Stimulated activated CD8-positive, alpha-beta memory T cell treated with anti-CD3 and anti-CD28 coated beads, Interleukin-4, amount 100 ng/mL, for 48 hours (primary cell): ENCODE measurements at regions not wholly inside any gene's neighbourhood (a gene's known extent, or its start where the extent isn't known, plus 50 kb on each side); places are given as distances from the start of the nearest gene placed in this dataset.

Experiments used
- DNase-seq: peaks from one replicate; pipeline ENCODE4 v3.0.0-alpha.2; 2020

DNA sequence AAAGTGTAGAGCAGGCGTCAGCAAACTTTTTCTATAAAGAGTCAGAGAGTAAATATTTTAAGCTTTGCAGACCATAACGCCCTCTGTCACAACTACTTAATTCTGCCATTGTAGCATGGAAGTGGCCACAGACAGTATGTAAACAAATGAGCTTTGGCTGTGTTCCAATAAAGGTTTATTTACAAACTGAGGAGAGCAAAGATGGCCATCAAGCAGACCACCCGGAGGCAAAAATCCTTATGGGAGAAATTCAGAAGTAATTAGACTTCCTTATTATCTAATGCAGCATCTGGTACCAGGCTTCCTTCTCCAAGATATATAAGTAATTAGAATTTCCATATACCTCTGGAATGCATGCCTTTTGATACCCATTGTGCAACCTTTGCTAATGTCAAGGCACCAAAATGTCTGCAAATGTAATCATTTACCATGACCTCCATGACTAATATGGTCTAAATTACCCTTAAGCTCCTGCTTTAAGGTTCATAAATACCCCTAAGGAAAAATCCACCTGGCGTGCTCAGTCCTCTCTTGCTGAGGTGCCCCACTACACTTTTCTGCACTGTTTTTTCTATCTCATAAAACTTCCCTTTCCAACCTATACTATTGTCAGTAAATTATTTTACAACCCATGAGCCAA lies 377.8 kb downstream of the MATN1 start:
- DNase-seq: no peak

DNA sequence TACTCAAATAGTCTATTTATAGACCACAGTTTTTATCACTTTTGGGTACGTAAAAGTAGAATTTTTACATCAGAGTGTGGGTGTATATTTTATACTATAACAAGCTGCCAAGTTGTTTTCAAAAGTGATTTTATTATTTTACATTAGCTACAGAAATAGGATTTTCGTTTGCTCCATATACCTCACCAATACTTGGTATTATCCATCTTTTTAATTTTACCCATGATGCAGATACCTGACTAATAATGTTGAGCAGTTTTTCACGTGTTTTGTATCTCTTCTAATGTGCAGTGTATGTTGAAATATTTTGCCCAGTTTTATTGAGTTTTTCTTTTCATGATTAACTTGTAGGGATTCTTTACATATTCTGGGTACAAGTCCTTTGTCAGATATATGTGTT lies 379.8 kb downstream of the MATN1 start:
- no peak for DNase-seq

DNA sequence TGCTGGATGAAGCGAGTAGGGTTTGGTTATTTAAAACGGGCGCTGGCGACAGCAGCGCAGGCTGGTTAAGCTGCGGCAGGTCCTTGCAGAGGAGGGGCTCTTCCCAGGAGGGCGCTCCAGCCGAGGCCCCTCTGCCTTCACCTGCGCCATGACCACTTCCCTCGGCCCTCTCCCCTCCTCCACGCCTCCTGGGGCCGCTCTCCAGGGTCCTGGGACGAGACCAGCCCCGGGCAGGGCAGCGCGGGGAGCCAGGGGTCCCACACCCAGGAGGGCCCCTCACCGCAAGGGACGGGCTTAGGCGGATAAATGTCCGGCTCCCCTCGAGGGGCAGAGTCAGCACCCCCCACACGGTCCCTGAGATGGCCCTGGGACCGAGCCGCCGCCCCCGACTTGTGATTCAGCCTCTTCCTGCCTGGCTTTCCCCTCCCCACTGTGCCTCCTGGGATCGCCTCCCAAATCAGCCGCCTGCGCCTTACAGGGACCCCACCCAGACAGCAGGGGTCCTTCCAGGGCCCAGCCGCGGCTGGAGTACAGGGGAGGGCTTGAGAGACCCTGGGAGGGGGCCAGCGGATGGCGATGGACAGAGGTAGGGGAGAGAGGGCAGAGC lies 380.7 kb downstream of the MATN1 start:
- no peak for DNase-seq

DNA sequence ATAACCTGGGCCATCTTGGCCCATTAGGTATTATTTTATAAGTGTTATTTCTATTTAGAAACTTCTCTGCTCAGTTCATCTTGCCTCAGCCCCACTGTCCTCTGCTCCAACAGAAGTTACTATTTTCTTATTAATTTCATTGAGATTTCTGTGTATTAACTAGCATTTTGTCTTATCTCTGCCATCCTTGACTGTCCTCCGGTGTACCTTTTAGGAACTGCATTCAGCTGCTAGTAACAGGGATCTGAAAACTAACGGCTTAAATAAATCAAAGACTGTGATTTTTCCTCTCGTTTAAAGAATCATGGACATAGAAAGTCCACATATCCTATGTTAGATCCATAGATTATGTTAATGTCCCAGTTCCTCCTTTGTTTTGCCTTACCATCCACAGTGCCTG lies 382.5 kb downstream of the MATN1 start:
- no peak for DNase-seq

DNA sequence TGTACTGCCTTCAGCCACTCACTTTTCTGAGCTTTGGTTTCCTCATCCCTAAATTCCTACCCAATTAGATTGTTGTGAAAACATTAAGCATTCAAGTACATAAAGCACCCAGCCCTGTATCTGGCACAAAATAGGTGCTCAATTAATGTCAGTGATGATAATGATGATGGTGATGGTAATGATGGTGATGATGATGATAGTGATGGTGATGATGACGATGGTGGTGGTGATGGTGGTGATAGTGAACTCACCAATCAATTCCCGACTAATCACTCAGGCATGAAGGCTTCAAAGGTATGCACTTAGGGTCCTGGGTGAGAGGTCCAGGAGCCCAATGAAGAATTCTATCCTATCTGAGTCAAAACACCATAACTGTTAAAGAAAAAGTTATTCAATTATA lies 383.5 kb downstream of the MATN1 start:
- no peak for DNase-seq

GRCh38 chr1:30338765-30339164 lies 384.6 kb downstream of the MATN1 start:
- DNase-seq: no peak

DNA sequence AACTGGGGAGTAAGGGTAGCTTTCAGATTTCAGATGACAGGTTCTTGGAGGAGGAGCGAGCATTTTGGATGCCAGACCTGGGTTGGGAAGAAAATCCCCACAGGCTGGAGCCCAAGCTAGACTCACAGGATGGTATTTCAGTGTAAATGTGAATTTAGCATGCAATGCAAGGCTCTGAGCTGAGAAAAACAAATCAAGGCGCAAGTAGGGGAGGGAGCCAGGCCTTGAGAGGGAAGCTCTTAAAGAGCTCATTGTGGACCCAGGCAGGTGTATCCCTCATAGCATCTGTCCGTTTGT lies 386.1 kb downstream of the MATN1 start:
- DNase-seq: no peak

DNA sequence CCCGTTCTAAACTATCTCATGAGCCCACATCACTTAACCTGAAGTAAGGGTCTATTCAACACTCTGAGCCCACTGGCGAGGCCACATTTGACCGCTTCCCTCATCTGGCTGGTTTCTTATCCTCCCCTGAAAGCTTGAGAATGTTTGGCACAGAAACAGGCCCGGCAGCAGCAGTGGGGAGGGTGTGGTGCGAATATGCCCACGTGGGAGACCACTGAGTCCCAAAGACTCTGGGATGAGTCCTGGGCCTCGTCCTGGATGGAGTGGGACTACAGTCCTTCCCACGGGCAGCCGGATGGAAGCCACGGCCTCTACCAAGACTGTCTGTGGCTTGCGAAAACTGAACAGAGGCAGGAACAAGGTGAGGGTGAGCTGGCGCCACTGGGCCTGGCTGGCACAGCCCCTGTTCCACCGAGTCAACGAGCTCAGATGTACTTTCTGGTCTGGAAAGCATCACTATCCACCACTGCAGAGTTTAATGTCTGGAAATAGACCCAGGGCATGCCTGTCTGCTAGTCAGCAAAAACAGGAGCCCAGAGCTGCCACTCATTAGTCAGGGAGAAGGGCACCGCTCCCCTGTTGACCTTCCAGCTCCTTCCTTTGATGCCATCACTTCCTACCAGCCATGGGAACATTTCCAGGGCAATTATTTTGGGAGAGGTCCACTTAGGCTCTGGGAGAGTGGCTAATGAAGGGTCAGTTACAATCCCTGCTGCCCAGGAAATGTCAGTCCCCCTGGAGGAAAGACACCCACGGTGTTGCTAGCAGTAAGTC lies 386.6 kb downstream of the MATN1 start:
- DNase-seq: no peak

GRCh38 chr1:30335997-30336390 lies 387.4 kb downstream of the MATN1 start:
- DNase-seq: no peak

DNA sequence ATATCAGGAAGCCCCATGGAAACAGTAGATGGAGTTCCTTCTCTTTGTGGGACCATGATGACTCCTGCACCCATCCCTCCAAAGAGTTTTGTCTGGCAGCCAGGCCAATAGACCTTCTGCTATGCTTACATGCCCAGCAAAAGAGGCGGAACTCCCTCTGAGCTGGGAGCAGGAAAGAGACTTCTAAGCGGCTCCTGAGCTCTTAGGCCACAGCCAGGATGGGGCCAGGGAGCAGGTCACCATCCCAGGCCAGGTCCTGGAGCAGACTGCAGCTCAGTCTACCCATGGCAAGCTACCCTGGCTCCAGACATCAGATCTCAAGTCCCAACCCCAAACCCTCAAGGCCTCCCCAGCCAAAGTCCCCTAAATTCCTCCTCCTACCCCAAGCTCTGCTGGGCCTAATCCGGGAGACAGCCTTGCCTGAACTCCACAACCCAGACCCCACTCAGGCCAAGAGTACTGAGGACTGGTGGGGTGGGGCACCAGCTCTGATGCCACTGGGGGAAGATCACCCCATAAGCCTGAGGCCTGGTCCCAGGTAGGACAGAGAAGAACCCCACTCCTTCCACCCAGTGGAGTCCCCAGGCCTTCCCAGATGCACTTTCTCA lies 387.9 kb downstream of the MATN1 start:
- DNase-seq: no peak

GRCh38 chr1:30334767-30335166 lies 388.6 kb downstream of the MATN1 start:
- no peak for DNase-seq

- no peak for DNase-seq
Observed at GRCh38 chr1:30332116-30333094, 391.0 kb downstream of the MATN1 start.

- DNase-seq: no peak
Observed at GRCh38 chr1:30331415-30332065, 391.8 kb downstream of the MATN1 start.

DNA sequence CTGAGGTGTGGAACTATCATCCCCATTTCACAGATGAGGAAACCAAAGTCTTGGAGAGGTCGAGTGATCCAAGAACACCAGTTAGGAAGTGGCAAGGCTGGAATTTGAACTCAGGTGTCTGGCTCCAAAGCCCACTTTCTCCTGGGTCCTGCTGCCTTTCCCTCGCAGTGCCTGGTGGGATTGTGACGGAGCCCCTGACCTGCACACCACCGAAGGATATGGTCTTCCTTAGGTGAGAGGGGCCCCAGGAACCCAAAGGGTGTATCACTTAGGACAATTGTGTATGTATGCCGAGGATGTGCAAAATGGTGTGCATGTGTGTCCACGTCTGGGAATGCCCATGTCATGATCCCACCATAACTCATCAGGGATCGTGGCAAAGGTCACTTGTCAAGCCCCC lies 392.7 kb downstream of the MATN1 start:
- no peak for DNase-seq

DNA sequence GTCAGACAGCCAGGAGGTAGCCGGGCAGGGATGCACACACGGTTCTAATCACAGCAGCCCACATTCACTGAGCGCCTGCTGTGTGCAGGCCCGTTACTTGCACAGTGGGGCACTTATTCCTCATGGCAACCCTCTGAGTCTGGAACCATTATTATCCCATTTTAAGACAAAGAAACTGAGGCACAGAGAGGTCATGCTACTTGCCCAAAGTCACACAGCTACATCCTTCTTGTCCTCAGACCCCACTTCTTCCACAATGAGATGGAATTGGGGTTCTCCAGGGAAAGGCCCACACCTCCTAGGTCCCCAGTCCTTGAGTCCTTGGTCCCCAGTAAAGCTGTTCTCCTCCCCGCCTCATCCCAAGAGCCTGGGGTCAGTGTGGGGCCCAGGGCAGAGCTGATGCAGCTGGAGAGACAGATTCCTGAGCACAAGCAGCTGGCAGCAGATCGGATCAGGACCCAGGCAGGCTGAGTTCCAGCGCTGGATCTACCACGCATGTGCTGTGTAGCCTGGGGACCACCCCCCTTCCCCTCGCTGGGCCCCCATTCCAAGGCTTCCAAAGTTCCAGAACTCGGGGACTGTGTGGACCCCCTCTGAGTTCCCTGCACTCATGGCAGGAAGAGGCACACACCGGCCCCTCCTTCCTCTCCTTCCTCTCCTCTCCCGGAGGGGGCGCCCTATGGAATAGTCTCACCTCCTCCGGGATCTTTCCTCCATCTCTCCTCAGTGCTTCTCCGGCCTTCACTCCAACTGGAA lies 393.4 kb downstream of the MATN1 start:
- no peak for DNase-seq

DNA sequence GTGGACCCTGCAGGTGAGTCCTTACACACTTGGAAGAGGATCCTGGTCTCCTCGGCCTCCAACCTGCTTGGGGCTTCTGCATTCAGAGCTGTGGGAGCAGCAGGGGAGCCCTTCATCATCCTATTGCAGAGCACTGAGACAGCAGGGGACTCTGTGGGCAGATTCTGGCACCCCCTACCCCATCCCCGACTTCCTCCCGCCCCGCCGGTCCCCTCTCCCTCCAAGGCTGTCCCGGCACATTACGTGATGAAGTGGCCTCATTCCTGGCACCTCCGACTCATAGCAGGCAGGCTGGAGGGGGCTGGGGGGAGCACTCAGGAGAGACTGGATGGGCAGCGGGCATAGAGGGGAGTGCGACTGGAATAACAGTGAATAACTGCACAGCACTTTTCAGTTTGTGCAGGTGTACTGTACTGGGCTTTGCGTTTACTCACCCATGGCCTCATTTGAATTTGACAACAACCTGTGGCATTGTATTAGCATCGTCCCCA lies 394.1 kb downstream of the MATN1 start:
- DNase-seq: no peak

- DNase-seq: peak; percentile 12
Observed at GRCh38 chr1:30328401-30329262, 394.8 kb downstream of the MATN1 start.

- no peak for DNase-seq
Observed at GRCh38 chr1:30328100-30328370, 395.4 kb downstream of the MATN1 start.

DNA sequence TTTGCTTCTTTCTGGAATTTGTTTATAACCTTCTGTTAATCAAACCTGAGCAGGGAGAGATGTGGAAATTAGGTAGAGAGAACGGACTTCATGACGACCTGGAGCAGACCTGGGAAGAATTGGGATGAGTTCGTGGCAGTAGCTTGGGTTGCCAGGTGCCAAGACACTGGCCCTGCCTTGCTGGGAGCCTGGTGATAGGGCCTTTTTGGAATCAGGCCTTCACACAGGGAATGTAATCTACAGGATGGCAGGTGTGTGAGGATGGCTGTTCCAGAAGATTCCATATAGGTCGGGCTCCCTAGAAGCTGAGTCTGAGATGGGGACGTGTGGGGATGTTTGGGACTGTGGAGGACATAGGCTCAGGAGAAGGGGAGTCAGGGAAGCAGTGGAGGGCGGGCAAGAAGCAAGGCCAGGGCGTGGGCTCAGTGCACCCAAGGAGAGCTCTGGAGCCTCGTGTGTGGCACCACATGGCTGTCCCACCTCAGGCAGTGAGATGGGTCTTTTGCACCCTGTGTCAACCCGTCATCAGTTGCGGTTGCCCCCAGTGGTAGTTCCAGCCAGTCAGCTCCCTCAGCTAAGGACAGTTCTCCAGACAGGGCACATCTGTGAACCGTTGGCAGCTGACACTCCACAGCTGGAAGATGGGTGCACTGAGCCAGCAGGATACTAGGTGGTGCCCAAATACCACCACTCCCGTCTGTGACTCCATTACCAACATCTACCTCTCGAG lies 395.9 kb downstream of the MATN1 start:
- peak; percentile 10 for DNase-seq

GRCh38 chr1:30325999-30326398 lies 397.4 kb downstream of the MATN1 start:
- DNase-seq: no peak
